A549 (cell line): ENCODE measurements at regions not wholly inside any gene's neighbourhood (a gene's known extent, or its start where the extent isn't known, plus 50 kb on each side); places are given as distances from the start of the nearest gene placed in this dataset.
"Not testable (repeated sequence)": the region's sequence is repeated elsewhere in the genome, so short reads cannot be mapped to it uniquely, and the experiment has no call there.

ENCODE experiments used
- ATAC-seq, 2 experiments: fragments of 200-7000 bp in 1 of 2; fragments of >200 bp in 1 of 2; cut with Nextera tagmentation in 1 of 2; cut with Tn5 transposase in 1 of 2; 3 replicates each; pipeline versions ENCODE4 v1.8.0 to v1.9.1; 2018 to 2020; ENCODE audit warnings: mild to moderate bottlenecking in 1 of 2, moderate library complexity in 1 of 2
- CTCF ChIA-PET: fragments of 300-600 bp; sonication (Branson Sonifier 250); formaldehyde crosslinking; extraction: SDS; loops from one replicate; lab custom pipeline; 2021; ENCODE audit warnings: antibody characterized with exemption, inconsistent platforms; lab: Yijun Ruan, JAX
- POLR2A ChIA-PET: fragments of 350-600 bp; formaldehyde crosslinking; extraction: SDS; loops from one replicate; lab custom pipeline; 2021; ENCODE audit warnings: antibody characterized with exemption, inconsistent platforms; lab: Yijun Ruan, JAX
- DNase-seq, 2 experiments: peaks; one replicate each; pipeline versions ENCODE4 v3.0.0 to v3.0.0-alpha.2; 2011 to 2016; ENCODE audit warnings: low read depth in 1 of 2, low spot score in 1 of 2
- FAIRE-seq: peaks from 2 replicates; lab custom pipeline; 2011; peaks lifted over from hg19 to GRCh38; lab: Jason Lieb, UNC
- H3K27ac ChIP-seq, 2 experiments: fragments of >200 bp; sonication (Bioruptor Twin); formaldehyde crosslinking; 3 replicates each; pipeline ENCODE4 v1.5.1; 2016 to 2017
- H3K4me1 ChIP-seq: fragments of >200 bp; sonication (Bioruptor Twin); formaldehyde crosslinking; 3 replicates; pipeline ENCODE4 v1.6.1; 2016
- H3K4me2 ChIP-seq: fragments of >200 bp; sonication (Bioruptor Twin); formaldehyde crosslinking; 3 replicates; pipeline ENCODE4 v1.6.1; 2016
- H3K4me3 ChIP-seq: fragments of >200 bp; sonication (Bioruptor Twin); formaldehyde crosslinking; 3 replicates; pipeline ENCODE4 v1.5.1; 2016
- H3K9me3 ChIP-seq: fragments of >200 bp; sonication (Bioruptor Twin); formaldehyde crosslinking; 3 replicates; pipeline ENCODE4 v1.6.1; 2016
- CBX2 ChIP-seq: fragments of 200-600 bp; sonication (generic); IDR thresholded peaks from 2 replicates; pipeline ENCODE4 v1.6.1; 2016; ENCODE audit warnings: low read depth, mild to moderate bottlenecking, borderline replicate concordance
- CHD4 ChIP-seq: fragments of 200-600 bp; sonication (generic); IDR thresholded peaks from 2 replicates; pipeline ENCODE4 v1.6.1; 2016; ENCODE audit warnings: antibody characterized with exemption, mild to moderate bottlenecking, borderline replicate concordance
- EHMT2 ChIP-seq: fragments of 200-600 bp; sonication (generic); IDR thresholded peaks from 2 replicates; pipeline ENCODE4 v1.6.1; 2016; ENCODE audit warnings: antibody characterized with exemption, low read depth, mild to moderate bottlenecking, moderate library complexity
- FOXS1 ChIP-seq: fragments of 250-450 bp; sonication (Bioruptor Pico); IDR thresholded peaks from 2 replicates; pipeline ENCODE4 v1.5.0; 2020; ENCODE audit warnings: mild to moderate bottlenecking, moderate library complexity
- KDM5A ChIP-seq: fragments of 200-600 bp; sonication (generic); IDR thresholded peaks from 2 replicates; pipeline ENCODE4 v1.6.1; 2016; ENCODE audit warnings: antibody characterized with exemption, mild to moderate bottlenecking
- MAZ ChIP-seq: fragments of 150-350 bp; IDR thresholded peaks from 2 replicates; pipeline ENCODE4 v1.6.1; 2014; ENCODE audit warnings: antibody characterized with exemption, low read depth, low read length, borderline replicate concordance
- NPAS2 ChIP-seq: fragments of 250-450 bp; sonication (Bioruptor Pico); IDR thresholded peaks from 2 replicates; pipeline ENCODE4 v1.8.0; 2022; ENCODE audit warnings: mild to moderate bottlenecking, moderate library complexity, borderline replicate concordance
- RCOR1 ChIP-seq: fragments of 150-350 bp; IDR thresholded peaks from 2 replicates; pipeline ENCODE4 v1.6.1; 2014; ENCODE audit warnings: antibody characterized with exemption, low read length, low read depth
- RFX5 ChIP-seq: fragments of 450-650 bp; IDR thresholded peaks from 2 replicates; pipeline ENCODE4 v1.7.1; 2014; ENCODE audit warnings: antibody characterized with exemption, mild to moderate bottlenecking, moderate library complexity
- TFCP2L1 ChIP-seq: fragments of 250-450 bp; sonication (Bioruptor Pico); IDR thresholded peaks from 2 replicates; pipeline ENCODE4 v1.5.0; 2021; ENCODE audit warnings: mild to moderate bottlenecking
- ZC3H11A ChIP-seq: fragments of 450-650 bp; IDR thresholded peaks from 2 replicates; pipeline ENCODE4 v1.6.1; 2014; ENCODE audit warnings: antibody characterized with exemption, mild to moderate bottlenecking
- WGBS: methylation state at CpG from one replicate; pipeline ENCODE4 v1.1.6; 2017; ENCODE audit errors: missing lambda C conversion rate; 5-methylcytosine and 5-hydroxymethylcytosine counted together
- TF ChIP-seq, protein P1 (sequence below): fragments of 150-350 bp; IDR thresholded peaks from 2 replicates; pipeline ENCODE4 v1.6.1; 2014; ENCODE audit warnings: low read depth, mild to moderate bottlenecking, low read length
- TF ChIP-seq, protein P2 (sequence below): fragments of 250-450 bp; sonication (Bioruptor Pico); IDR thresholded peaks from 2 replicates; pipeline ENCODE4 v1.5.0; 2021; ENCODE audit warnings: mild to moderate bottlenecking, moderate library complexity, borderline replicate concordance

GRCh38 chr2:150325656-150326314 is 161.7 kb downstream of the RND3 start:
- CTCF ChIA-PET = no interaction called here
- DNase-seq = no peak
- no peak overlapping the region for H3K4me3 ChIP-seq
- 56% methylated on average over 6 of the region's 6 CpGs for WGBS
- TF ChIP-seq RCOR1 (no peak), EHMT2 (no peak)
- TF ChIP-seq, all 56 proteins: peak for 0
- Histone ChIP-seq H3K27ac (peak overlapping the region; percentile 29 to 32; a peak in 2 of 6 replicates), H3K9me3 (no peaks in the 10 kb centered on the region), H3K4me1 (peaks cover 13% of the 10 kb centered on the region; the same call in 2 of the 3 replicates), H3K4me2 (peak overlapping the region; percentile 42)
- ATAC-seq (no peak), FAIRE-seq (no peak)
- POLR2A ChIA-PET = no interaction called here

DNA sequence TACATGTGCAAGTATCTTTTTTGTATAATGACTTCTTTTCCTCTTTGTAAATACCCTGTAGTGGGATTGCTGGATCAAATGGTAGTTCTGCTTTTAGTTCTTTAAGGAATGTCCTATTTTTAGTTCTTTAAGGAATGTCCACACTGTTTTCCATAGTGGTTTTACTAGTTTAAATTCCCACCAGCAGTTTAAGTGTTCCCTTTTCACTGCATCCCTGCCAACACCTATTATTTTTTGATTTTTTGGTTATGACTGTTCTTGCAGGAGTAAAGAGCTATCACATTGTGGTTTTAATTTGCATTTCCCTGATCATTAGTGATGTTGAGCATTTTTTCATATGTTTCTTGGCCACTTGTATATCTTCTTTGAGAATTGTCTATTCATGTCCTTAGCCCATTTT is 164.4 kb downstream of the RND3 start:
- FAIRE-seq, ATAC-seq, H3K27ac ChIP-seq, H3K9me3 ChIP-seq, POLR2A ChIA-PET, H3K4me2 ChIP-seq, H3K4me3 ChIP-seq, DNase-seq, CTCF ChIA-PET: not testable (repeated sequence)
- H3K4me1 ChIP-seq = peaks cover 13% of the 10 kb centered on the region; the same call in 2 of the 3 replicates

DNA sequence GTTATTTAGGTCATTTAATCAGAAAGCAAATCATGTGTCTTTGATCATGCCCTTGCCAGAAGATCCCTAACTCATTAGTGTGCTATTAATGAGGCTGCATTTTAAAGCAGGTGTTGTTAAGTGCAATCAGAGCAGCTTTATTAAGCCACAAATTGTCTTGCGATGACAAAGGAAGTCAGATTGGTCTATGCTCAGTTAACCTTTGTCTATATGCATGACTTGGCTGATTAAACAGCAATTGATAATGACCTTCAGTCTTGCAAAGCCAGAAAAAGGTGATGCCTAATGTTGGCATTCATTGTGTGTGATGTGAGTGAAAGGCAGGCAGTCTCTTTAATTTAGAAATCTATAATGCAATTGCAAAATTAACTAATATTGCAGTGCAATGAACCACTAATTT is 166.9 kb downstream of the RND3 start:
- Histone ChIP-seq H3K4me3 (no peak overlapping the region), H3K4me2 (no peak overlapping the region), H3K27ac (no peak overlapping the region), H3K4me1 (peaks cover 8% of the 10 kb centered on the region; the same call in 2 of the 3 replicates), H3K9me3 (peaks cover 6% of the 10 kb centered on the region; the same call in 2 of the 3 replicates)
- ChIA-PET POLR2A (interaction anchor here (1.2 kb wide), 1 partner anchor 166 kb away, joined by 7 read pairs; no protein-coding TSS in a partner anchor), CTCF (interaction anchor here (1.3 kb wide), 1 partner anchor 9 kb away, joined by 3 read pairs; no protein-coding TSS in a partner anchor)
- ATAC-seq (no peak), DNase-seq (no peak), FAIRE-seq (no peak)
- 100% methylated on average over 1 of the region's 1 CpG for WGBS
- no peak for TF ChIP-seq KDM5A
- TF ChIP-seq TFCP2L1 = no peak
- TF ChIP-seq, protein P1, sequence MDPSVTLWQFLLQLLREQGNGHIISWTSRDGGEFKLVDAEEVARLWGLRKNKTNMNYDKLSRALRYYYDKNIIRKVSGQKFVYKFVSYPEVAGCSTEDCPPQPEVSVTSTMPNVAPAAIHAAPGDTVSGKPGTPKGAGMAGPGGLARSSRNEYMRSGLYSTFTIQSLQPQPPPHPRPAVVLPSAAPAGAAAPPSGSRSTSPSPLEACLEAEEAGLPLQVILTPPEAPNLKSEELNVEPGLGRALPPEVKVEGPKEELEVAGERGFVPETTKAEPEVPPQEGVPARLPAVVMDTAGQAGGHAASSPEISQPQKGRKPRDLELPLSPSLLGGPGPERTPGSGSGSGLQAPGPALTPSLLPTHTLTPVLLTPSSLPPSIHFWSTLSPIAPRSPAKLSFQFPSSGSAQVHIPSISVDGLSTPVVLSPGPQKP = no peak
- TF ChIP-seq CHD4 = no peak
- TF ChIP-seq NPAS2 = no peak
- TF ChIP-seq, protein P2, sequence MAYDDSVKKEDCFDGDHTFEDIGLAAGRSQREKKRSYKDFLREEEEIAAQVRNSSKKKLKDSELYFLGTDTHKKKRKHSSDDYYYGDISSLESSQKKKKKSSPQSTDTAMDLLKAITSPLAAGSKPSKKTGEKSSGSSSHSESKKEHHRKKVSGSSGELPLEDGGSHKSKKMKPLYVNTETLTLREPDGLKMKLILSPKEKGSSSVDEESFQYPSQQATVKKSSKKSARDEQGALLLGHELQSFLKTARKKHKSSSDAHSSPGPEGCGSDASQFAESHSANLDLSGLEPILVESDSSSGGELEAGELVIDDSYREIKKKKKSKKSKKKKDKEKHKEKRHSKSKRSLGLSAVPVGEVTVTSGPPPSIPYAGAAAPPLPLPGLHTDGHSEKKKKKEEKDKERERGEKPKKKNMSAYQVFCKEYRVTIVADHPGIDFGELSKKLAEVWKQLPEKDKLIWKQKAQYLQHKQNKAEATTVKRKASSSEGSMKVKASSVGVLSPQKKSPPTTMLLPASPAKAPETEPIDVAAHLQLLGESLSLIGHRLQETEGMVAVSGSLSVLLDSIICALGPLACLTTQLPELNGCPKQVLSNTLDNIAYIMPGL (CRISPR knock-in tag) = no peak
- TF ChIP-seq FOXS1 (CRISPR knock-in tag) = no peak
- no peak for TF ChIP-seq MAZ

DNA sequence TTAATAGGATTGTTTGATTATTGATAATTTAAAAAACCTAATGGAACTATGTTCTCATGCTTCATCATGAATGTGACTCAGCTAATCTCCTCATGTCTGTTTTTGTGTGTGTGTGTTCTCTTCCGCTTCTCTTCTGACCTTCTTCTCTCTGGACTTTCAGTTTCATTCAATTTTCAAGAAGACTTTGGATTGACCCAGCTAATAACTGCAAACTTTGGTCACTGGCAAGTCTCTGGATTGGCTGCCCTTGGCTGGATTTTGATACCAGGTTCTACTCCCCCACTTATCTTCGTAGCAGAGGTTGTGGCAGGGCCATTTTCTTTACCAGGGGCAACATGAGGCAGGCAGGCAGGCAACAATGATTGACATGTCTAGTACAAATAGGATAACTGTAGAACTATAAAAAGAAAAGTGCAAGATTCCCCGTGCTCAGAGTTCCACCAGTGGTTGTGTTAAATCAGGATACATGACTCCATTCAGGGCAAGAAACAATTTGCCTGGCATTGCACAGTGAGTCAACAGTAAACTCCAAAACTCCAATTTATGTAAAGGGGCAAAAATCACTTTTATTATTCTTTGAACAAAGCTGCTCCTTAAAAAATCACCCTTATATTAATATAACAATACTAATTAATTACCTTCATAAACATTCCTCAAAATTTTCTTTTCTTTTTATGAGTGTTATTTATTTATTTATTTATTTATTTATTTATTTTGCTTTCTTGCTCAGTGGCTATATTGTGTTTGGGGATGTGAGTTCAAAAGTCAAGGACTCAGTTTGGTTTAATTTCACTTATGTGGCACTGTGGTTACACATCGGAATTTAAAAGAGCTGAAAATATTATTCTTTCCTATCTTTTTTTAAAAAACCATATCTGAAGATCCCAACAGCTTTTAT is 167.6 kb downstream of the RND3 start:
- peaks cover 11% of the 10 kb centered on the region; the same call in 2 of the 3 replicates for H3K9me3 ChIP-seq
- FAIRE-seq (no peak), DNase-seq (no peak), ATAC-seq (no peak)
- H3K4me2 ChIP-seq = no peak overlapping the region
- POLR2A ChIA-PET = interaction anchor here (1.2 kb wide), 1 partner anchor 167 kb away, joined by 7 read pairs; no protein-coding TSS in a partner anchor
- CTCF ChIA-PET = interaction anchor here (1.3 kb wide), 1 partner anchor 10 kb away, joined by 3 read pairs; no protein-coding TSS in a partner anchor
- no peak overlapping the region for H3K4me3 ChIP-seq
- peak; percentile 65 for TF ChIP-seq ZC3H11A
- TF ChIP-seq CBX2 = no peak
- no peak for TF ChIP-seq RFX5
- H3K4me1 ChIP-seq = peaks cover 3% of the 10 kb centered on the region; the same call in 1 of the 3 replicates
- WGBS = 78% methylated on average over 4 of the region's 4 CpGs
- no peak overlapping the region; a peak in 2 of 6 replicates for H3K27ac ChIP-seq
